GM18858 (cell line): ENCODE measurements at regions not wholly inside any gene's neighbourhood (a gene's known extent, or its start where the extent isn't known, plus 50 kb on each side); places are given as distances from the start of the nearest gene placed in this dataset.

Experiments
- ATAC-seq: cut with Tn5 transposase; IDR thresholded peaks from one replicate; pipeline ENCODE4 v1.9.1; 2021; ENCODE audit not compliant: unreplicated experiment

DNA sequence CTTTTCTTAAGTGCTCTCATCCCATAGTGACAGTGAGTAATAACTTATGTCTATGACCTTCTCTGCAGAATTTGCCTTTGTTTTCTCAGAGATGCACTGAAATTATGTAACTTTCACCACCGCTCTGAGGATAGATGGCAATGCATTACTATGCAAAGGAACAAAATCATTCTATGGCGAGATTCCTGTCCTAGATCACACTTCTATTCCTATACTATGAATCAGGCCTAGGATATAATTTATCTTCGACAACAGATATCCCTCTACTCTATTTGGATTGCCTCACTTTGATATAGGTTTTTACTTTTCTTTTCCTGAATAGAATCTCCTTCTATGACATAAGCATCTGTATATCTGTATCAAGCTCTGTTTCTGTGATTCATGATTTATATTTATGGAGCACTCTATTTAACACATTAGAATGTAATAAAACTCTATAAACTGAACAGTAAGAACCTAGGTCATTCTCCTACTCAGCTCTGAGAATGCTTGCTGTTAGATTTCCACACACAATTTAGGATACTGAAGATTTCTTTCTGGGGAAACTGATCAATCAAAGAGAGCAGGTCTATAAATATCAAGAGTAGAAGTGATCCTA, 1082.3 kb upstream of the ADGRL3 start:
- ATAC-seq = no peak

GRCh38 chr4:60122820-60123219, 1077.3 kb upstream of the ADGRL3 start:
- ATAC-seq = no peak

- ATAC-seq = no peak
Observed at GRCh38 chr4:60128888-60129287, 1071.2 kb upstream of the ADGRL3 start.

DNA sequence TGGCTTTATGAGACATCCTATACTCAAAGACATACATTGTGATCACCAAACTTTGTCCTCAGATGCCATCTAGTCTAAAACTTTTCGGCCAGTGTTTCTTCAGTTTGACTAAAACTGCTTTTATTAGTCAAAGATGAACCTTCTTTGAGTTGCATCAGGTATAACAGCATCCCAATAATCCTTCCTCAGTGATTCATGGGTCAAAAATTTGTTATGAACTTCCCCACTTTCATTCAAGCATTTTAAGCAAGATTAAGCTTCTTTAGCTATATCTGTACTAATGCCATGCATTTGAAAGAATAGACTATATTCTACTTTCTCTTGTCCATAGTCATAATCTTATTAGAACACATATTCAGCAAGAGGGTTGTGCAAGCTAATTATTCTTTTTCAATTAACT, 1070.4 kb upstream of the ADGRL3 start:
- ATAC-seq = no peak

GRCh38 chr4:60133375-60133774, 1066.8 kb upstream of the ADGRL3 start:
- ATAC-seq = no peak

GRCh38 chr4:60134099-60134498, 1066.0 kb upstream of the ADGRL3 start:
- no peak for ATAC-seq

DNA sequence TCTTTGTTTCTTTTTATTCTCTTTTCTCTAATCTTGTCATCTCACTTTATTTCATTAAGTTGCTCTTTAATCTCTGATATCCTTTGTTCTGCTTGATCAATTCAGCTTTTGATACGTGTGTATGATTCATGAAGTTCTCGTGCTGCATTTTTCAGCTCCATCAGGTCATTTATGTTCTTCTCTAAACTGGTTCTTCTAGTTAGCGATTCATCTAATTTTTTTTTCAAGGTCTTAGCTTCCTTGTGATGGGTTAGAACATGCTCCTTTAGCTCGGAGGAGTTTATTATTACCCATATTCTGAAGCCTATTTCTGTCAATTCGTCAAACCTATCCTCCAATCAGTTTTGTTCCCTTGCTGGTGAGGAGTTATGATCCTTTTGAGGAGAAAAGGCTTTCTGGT, 1045.0 kb upstream of the ADGRL3 start:
- ATAC-seq = no peak

DNA sequence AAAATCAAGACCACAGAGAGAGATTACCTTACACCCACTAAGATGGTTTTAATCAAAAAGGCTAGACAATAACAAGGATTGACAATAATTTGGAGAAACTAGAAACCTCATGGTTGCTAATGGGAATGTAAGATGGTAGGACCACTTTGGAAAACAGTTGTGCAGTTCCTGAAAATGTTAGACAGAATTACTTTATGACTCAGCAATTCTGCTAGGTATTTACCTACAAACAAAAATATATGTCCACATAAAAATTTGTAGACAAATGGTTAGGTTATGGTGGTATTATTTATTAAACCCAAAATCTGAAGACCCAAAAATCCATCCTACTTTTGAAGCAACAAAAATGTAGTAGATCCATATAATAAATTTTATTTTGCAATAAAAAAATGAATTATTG, 1027.0 kb upstream of the ADGRL3 start:
- ATAC-seq = no peak

DNA sequence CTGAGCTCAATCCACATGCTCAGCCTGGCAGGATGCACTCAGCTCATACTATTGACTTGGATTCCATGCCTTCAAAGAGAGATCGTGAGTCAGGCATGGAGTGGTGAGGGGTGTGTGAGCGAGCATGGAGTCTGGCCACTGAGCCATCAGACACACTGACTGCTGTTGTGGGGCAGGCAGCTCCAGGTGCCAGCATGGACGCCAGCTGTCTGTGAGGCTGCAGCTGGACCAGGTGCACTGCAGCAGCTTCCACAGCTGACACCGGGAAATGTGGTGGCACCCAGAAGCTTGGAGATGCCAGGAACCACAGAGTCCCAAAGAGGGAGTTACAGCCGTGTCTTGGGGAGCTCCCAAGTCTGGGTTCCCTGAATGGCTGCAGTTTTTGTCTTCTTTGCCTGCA, 1026.4 kb upstream of the ADGRL3 start:
- ATAC-seq = no peak

DNA sequence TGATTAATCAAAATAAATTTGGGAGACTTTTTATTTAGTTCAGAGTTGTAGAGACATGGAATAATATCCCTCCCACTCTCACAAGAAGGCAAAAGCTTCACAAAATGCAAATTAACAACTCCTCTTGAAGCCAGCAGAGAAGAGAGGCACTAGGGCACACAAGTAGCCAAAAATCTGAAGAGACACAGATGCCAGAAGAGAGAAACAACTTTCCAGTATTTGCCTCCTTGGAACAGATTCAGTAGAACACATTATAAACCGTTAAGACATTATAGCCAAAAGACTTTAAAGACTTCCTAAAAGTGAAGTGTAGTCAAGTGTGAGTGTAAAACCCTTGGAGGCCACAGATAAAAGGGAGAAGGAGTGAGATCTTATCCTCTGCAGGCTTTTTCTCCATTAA, 1024.9 kb upstream of the ADGRL3 start:
- no peak for ATAC-seq

- ATAC-seq = no peak
Observed at GRCh38 chr4:60187428-60187827, 1012.7 kb upstream of the ADGRL3 start.

DNA sequence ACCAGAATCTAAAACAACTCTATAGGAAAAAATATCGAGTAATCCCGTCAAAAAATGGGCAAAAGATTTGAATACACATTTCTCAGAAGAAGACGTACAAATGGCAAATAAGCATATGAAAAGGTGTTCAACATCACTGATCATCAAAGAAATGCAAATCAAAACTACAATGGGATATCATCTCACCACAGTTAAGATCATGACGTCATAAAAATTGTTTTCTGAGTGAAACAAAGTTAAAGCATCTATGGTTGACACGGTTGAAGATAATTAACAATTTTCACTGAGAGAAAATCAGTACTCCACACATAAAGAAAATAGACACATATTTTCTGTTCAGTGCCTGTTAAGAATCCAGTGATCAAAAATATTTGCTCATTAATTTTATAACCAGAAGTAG, 1010.8 kb upstream of the ADGRL3 start:
- no peak for ATAC-seq

DNA sequence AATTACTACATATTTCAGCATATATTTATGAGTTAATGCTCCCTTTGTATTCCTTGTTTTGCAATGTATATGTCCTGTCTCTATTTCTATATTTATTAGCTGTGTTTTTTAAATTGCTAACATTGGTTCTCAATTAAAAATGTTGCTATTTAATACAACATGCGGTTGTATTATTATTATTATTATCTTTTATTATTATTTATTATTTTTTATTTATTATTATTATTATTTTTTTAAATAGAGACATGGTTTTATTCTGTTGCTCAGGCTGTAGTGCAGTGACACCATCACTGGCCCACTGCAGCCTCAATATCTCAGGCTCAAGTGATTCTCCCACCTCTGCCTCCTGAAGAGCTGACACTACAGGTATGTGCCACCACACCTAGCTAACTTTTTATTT, 1005.9 kb upstream of the ADGRL3 start:
- ATAC-seq = no peak

- ATAC-seq = no peak
Observed at GRCh38 chr4:60195256-60195655, 1004.9 kb upstream of the ADGRL3 start.

GRCh38 chr4:60201052-60201673, 999.0 kb upstream of the ADGRL3 start:
- ATAC-seq = peak; percentile 72

DNA sequence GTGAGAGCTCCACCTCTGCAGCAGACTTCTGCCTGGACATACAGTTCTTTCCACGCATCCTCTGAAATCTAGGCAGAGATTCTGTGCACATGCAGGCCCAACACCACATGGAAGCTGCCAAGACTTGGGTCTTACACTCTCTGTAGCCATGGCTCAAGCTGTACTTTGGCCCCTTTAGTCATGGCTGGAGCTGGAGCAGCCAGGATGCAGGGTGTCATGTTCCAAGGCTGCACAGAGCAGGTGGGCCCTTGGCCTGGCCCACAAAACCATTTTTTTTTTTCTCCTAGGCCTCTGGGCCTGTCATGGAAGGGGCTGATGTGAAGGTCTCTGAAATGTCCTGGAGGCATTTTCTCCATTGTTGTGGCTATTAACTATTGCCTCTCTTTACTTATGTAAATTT, 990.5 kb upstream of the ADGRL3 start:
- no peak for ATAC-seq

GRCh38 chr4:60215906-60216305, 984.2 kb upstream of the ADGRL3 start:
- no peak for ATAC-seq

DNA sequence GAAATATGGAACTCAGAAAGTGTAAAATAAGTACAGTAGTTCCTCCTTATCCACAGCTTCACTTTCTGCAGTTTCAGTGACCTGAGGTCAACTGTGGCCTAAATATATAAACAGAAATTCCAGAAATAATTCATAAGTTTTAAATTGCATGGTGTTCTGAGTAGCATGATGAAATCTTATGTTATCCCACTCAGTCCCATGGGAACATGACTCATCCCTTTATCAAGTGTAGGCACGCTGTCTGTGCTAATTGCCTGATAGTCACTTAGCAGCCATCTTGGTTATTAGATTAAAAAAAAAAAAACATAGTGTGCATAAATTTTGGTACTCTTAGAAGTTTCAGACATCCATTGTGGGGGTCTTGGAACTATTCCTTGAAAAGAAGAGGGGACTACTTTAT, 983.4 kb upstream of the ADGRL3 start:
- no peak for ATAC-seq

DNA sequence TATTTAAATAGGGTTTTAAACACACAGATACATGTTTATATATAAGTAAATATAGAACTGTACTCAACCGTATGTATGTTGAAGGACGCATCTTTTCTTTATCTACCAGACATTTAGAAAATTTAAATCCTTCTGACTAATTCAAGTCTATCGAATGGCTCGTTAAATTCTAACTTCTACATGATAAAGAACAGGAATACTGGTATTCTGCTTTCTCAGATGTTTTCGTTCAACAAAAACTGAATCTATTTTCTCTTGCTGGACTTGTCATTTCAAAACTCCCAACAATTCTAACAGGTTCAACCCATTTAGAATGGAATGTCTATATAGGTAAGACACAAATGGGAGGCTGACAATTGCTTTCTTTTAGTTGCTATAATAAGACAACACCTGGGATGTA, 978.3 kb upstream of the ADGRL3 start:
- no peak for ATAC-seq

- ATAC-seq = no peak
Observed at GRCh38 chr4:60223208-60223923, 976.8 kb upstream of the ADGRL3 start.

- no peak for ATAC-seq
Observed at GRCh38 chr4:60241866-60242265, 958.3 kb upstream of the ADGRL3 start.

- ATAC-seq = no peak
Observed at GRCh38 chr4:60249784-60250183, 950.3 kb upstream of the ADGRL3 start.

DNA sequence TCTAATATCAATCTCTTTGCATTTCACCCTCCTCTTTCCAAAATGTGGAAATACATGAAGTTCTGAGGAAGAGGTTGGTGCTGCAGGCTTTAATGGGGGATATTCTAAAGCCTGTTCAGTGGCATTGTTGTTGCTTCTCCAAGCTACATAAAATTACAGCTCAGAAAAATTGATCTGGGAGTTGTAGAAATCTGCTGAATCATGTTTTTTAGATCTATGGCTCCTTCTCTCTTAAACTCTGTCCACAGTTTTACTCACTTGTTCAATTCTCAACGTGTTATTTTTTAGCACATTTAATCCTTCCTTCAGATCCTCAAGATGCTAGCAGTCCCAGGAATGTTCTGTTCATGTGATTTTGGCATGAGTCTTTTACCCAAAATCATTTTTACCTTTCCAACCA, 949.5 kb upstream of the ADGRL3 start:
- ATAC-seq = no peak
